Vagina (tissue), 2 donors: ENCODE measurements at regions not wholly inside any gene's neighbourhood (a gene's known extent, or its start where the extent isn't known, plus 50 kb on each side); places are given as distances from the start of the nearest gene placed in this dataset.

Experiments
- DNase-seq, 2 donors: peaks; one replicate each; pipeline ENCODE4 v3.0.0-alpha.2; 2017; ENCODE audit errors: extremely low spot score in 2 of 2
- H3K27ac ChIP-seq: fragments of 200-600 bp; sonication (generic); one replicate; pipeline ENCODE4 v1.5.1; 2019
- H3K27me3 ChIP-seq: fragments of 200-600 bp; sonication (generic); one replicate; pipeline ENCODE4 v1.5.1; 2019
- H3K36me3 ChIP-seq, 2 donors: fragments of 200-600 bp; sonication (generic); one replicate each; pipeline ENCODE4 v1.5.1; 2017 to 2019
- H3K4me1 ChIP-seq: fragments of 200-600 bp; sonication (generic); one replicate; pipeline ENCODE4 v1.5.1; 2019
- H3K4me3 ChIP-seq, 2 donors: fragments of 200-600 bp; sonication (generic); 1 replicate in 1 of 2; 2 replicates in 1 of 2; pipeline ENCODE4 v1.5.1; 2016 to 2019
- H3K9me3 ChIP-seq: fragments of 200-600 bp; sonication (generic); one replicate; pipeline ENCODE4 v1.5.1; 2019
- POLR2A ChIP-seq, 2 donors: fragments of 450-650 bp; IDR thresholded peaks; one replicate each; pipeline ENCODE4 v1.6.1; 2017; ENCODE audit warnings: antibody characterized with exemption in 2 of 2, mild to moderate bottlenecking in 2 of 2, moderate library complexity in 2 of 2
- POLR2AphosphoS5 ChIP-seq, 2 donors: sonication (generic); formaldehyde crosslinking; IDR thresholded peaks; one replicate each; pipeline ENCODE4 v1.9.0; 2017; ENCODE audit warnings: antibody characterized with exemption in 2 of 2, mild to moderate bottlenecking in 2 of 2, low read depth in 1 of 2; ENCODE audit not compliant: insufficient read depth in 1 of 2
- intact Hi-C: fragments of 100-400 bp; cut with DNase I; formaldehyde crosslinking; loops from one replicate; pipeline ENCODE4 v1.15.1; 2023
- TF ChIP-seq, protein P1 (sequence below), 3 experiments: fragments of 450-650 bp in 2 of 3; fragments of 200-600 bp in 1 of 3; sonication (generic) in 1 of 3; IDR thresholded peaks; one replicate each; pipeline ENCODE4 v1.5.1; 2017 to 2019; ENCODE audit warnings: antibody characterized with exemption in 3 of 3, mild to moderate bottlenecking in 2 of 3, moderate library complexity in 2 of 3

DNA sequence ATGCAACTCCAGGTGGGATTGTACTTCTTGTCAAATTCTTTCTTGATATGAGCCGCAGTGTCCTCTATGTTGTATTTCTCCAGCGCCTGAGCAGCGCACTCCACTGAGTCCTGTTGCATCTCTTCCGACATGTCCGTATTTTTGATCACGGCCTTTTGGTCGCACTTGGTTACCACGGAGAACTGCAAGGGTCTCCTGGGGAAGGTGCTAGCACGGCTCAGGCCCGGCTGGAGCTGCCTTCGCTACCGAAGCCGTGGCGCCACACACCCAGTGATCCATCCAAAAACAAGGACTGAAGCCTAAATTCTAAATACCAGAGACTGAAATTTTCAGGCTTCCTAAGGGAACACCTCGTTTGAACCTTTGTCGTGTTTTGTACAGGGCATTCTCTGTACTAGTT, 194.4 kb upstream of the SEMA3D start:
- no peaks in the 10 kb centered on the region for H3K27me3 ChIP-seq
- H3K36me3 ChIP-seq, result no peaks in the 10 kb centered on the region
- intact Hi-C loops, result no loop called here
- no peak overlapping the region for H3K4me3 ChIP-seq
- no peak for DNase-seq
- no peak for TF ChIP-seq POLR2AphosphoS5 (IDR thresholded peaks at IDR 0.05; ENCODE audit: insufficient read depth in 1 of 2, low read depth in 1 of 2)
- TF ChIP-seq, protein P1, sequence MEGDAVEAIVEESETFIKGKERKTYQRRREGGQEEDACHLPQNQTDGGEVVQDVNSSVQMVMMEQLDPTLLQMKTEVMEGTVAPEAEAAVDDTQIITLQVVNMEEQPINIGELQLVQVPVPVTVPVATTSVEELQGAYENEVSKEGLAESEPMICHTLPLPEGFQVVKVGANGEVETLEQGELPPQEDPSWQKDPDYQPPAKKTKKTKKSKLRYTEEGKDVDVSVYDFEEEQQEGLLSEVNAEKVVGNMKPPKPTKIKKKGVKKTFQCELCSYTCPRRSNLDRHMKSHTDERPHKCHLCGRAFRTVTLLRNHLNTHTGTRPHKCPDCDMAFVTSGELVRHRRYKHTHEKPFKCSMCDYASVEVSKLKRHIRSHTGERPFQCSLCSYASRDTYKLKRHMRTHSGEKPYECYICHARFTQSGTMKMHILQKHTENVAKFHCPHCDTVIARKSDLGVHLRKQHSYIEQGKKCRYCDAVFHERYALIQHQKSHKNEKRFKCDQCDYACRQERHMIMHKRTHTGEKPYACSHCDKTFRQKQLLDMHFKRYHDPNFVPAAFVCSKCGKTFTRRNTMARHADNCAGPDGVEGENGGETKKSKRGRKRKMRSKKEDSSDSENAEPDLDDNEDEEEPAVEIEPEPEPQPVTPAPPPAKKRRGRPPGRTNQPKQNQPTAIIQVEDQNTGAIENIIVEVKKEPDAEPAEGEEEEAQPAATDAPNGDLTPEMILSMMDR (IDR thresholded peaks at IDR 0.05), result no peak
- TF ChIP-seq POLR2A (IDR thresholded peaks at IDR 0.05), result no peak
- H3K9me3 ChIP-seq, result no peaks in the 10 kb centered on the region
- H3K4me1 ChIP-seq, result no peaks in the 10 kb centered on the region
- H3K27ac ChIP-seq, result no peak overlapping the region

DNA sequence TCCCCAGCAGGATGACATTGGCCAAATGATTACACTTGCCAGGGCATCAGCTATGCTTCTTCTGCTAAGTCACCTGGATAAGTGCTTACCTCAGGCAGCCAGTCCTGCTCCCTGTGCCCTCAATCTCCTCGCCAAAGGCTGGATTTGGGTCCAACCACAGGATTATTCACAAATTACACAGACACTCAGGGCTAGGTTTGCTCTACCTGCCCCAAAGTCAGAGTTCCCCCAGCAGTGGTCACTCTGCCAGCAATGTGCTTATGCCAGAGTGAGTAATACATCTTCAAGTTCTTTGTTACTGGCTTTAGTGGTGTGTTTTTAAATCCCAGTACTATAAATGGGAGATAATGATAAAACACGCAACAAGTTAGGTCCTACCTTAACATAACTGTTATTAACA, 189.7 kb upstream of the SEMA3D start:
- no peak for DNase-seq
- no peaks in the 10 kb centered on the region for H3K27me3 ChIP-seq
- TF ChIP-seq POLR2AphosphoS5 (IDR thresholded peaks at IDR 0.05; ENCODE audit: insufficient read depth in 1 of 2, low read depth in 1 of 2) (no peak), POLR2A (IDR thresholded peaks at IDR 0.05) (no peak)
- TF ChIP-seq, protein P1 (IDR thresholded peaks at IDR 0.05), result no peak
- no peaks in the 10 kb centered on the region for H3K36me3 ChIP-seq
- H3K4me3 ChIP-seq, result no peak overlapping the region
- no peaks in the 10 kb centered on the region for H3K4me1 ChIP-seq
- intact Hi-C loops, result no loop called here
- no peak overlapping the region for H3K27ac ChIP-seq
- no peaks in the 10 kb centered on the region for H3K9me3 ChIP-seq

DNA sequence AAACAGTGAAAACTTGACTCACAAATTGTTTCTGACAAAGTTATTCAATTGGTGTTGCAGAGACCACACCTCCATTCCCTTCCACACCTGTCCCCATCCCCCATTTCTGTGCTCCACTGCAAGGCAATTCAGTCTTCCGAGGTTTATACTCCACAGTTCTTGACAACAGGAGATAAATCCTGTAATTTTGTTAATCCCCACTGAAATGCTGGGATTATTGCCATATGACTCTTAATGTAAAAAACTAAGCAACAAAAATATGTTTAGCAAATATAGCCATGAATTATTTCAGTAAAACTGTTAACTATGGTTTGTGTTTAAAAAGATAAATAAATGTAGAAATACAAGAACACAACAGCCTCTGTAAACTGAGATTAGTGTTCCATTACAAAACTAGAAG, 170.1 kb upstream of the SEMA3D start:
- no peaks in the 10 kb centered on the region for H3K36me3 ChIP-seq
- no peak overlapping the region for H3K4me3 ChIP-seq
- no peaks in the 10 kb centered on the region for H3K4me1 ChIP-seq
- intact Hi-C loops, result no loop called here
- no peaks in the 10 kb centered on the region for H3K27me3 ChIP-seq
- no peak overlapping the region for H3K27ac ChIP-seq
- no peaks in the 10 kb centered on the region for H3K9me3 ChIP-seq
- TF ChIP-seq, protein P1 (IDR thresholded peaks at IDR 0.05), result no peak
- TF ChIP-seq POLR2AphosphoS5 (IDR thresholded peaks at IDR 0.05; ENCODE audit: insufficient read depth in 1 of 2, low read depth in 1 of 2), result no peak
- no peak for TF ChIP-seq POLR2A (IDR thresholded peaks at IDR 0.05)
- DNase-seq, result no peak

DNA sequence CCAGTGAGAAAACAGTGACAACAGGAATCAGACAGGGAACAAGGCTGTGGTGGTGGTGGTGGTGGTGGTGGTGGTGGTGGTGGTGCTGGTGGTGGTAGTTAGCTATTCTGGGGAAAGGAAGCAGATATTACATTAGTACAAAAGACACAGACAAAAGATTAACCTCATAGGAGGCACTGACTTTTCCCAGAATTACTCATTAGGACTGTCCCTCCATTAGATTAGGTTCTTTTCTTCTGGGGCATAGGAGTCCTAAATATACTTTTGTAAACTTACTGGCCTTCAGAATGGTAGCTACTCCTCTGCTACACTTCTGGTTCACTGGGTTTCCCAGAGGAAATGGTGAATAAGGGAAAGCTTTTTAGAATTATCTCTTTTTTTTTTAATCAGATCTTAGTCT, 156.6 kb upstream of the SEMA3D start:
- TF ChIP-seq, protein P1 (IDR thresholded peaks at IDR 0.05), result no peak
- TF ChIP-seq POLR2A (IDR thresholded peaks at IDR 0.05), result no peak
- TF ChIP-seq POLR2AphosphoS5 (IDR thresholded peaks at IDR 0.05; ENCODE audit: insufficient read depth in 1 of 2, low read depth in 1 of 2), result no peak
- no peaks in the 10 kb centered on the region for H3K27me3 ChIP-seq
- no peaks in the 10 kb centered on the region for H3K9me3 ChIP-seq
- H3K4me1 ChIP-seq, result no peaks in the 10 kb centered on the region
- intact Hi-C loops, result no loop called here
- no peaks in the 10 kb centered on the region for H3K36me3 ChIP-seq
- no peak overlapping the region for H3K4me3 ChIP-seq
- no peak overlapping the region for H3K27ac ChIP-seq
- no peak for DNase-seq

DNA sequence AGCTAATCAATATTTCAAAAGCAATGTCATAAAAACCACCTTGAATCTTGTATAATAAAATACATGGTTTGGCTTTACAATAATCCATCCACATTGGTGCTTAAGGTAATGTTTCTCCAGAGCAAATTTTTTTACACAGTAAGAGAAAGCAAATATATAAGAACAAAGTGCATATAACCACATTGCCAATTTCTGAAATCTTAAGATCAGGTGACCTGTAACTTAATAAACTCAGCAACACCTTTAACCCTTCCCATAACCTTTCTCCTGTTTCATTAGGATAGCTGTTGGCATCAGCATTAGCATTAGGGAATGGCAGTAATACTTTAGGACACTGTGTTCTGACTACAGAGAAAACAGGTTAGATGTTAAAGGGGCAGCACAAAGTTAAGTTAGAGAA, 155.9 kb upstream of the SEMA3D start:
- no peak for TF ChIP-seq POLR2A (IDR thresholded peaks at IDR 0.05)
- TF ChIP-seq POLR2AphosphoS5 (IDR thresholded peaks at IDR 0.05; ENCODE audit: insufficient read depth in 1 of 2, low read depth in 1 of 2), result no peak
- TF ChIP-seq, protein P1 (IDR thresholded peaks at IDR 0.05), result no peak
- intact Hi-C loops, result no loop called here
- no peak for DNase-seq
- H3K36me3 ChIP-seq, result no peaks in the 10 kb centered on the region
- no peaks in the 10 kb centered on the region for H3K27me3 ChIP-seq
- H3K27ac ChIP-seq, result no peak overlapping the region
- no peak overlapping the region for H3K4me3 ChIP-seq
- H3K9me3 ChIP-seq, result no peaks in the 10 kb centered on the region
- H3K4me1 ChIP-seq, result no peaks in the 10 kb centered on the region
